Neural progenitor cell (in vitro differentiated cells): ENCODE measurements at regions not wholly inside any gene's neighbourhood (a gene's known extent, or its start where the extent isn't known, plus 50 kb on each side); places are given as distances from the start of the nearest gene placed in this dataset.
"Not testable (repeated sequence)": the region's sequence is repeated elsewhere in the genome, so short reads cannot be mapped to it uniquely, and the experiment has no call there.

Source experiments
- DNase-seq: peaks from one replicate; pipeline ENCODE4 v3.0.0-alpha.2; 2016; ENCODE audit warnings: low spot score
- H2AFZ ChIP-seq: fragments of 200-600 bp; sonication (generic); replicated peaks from 2 replicates; pipeline ENCODE4 v1.6.1; 2016; ENCODE audit warnings: antibody characterized with exemption
- H3F3A ChIP-seq: fragments of 200-600 bp; sonication (generic); 2 replicates; pipeline ENCODE4 v1.6.1; 2016; ENCODE audit warnings: antibody characterized with exemption, low read depth
- H3K27ac ChIP-seq: fragments of 200-600 bp; sonication (generic); 2 replicates; pipeline ENCODE4 v1.5.1; 2016; ENCODE audit warnings: mild to moderate bottlenecking
- H3K27me3 ChIP-seq: fragments of 200-600 bp; sonication (generic); 2 replicates; pipeline ENCODE4 v1.6.1; 2016; ENCODE audit warnings: mild to moderate bottlenecking, moderate library complexity
- H3K36me3 ChIP-seq: fragments of 200-600 bp; sonication (generic); 2 replicates; pipeline ENCODE4 v1.5.1; 2016
- H3K4me1 ChIP-seq: fragments of 200-600 bp; sonication (generic); 2 replicates; pipeline ENCODE4 v1.6.1; 2016; ENCODE audit warnings: mixed run types
- H3K4me2 ChIP-seq: fragments of 200-600 bp; sonication (generic); 2 replicates; pipeline ENCODE4 v1.6.1; 2016
- H3K4me3 ChIP-seq: fragments of 200-600 bp; sonication (generic); 2 replicates; pipeline ENCODE4 v1.5.1; 2016
- H3K79me2 ChIP-seq: fragments of 200-600 bp; sonication (generic); 2 replicates; pipeline ENCODE4 v1.6.1; 2016; ENCODE audit warnings: low read depth
- H3K9ac ChIP-seq: fragments of 200-600 bp; sonication (generic); 2 replicates; pipeline ENCODE4 v1.6.1; 2016
- H3K9me3 ChIP-seq: fragments of 200-600 bp; sonication (generic); 2 replicates; pipeline ENCODE4 v1.5.1; 2016; ENCODE audit warnings: low read depth
- H4K20me1 ChIP-seq: fragments of 200-600 bp; sonication (generic); 2 replicates; pipeline ENCODE4 v1.6.1; 2016; ENCODE audit warnings: low read depth
- H3K27ac Mint-ChIP-seq: 3 replicates; pipeline ENCODE4 v1.8.0; 2021; ENCODE audit warnings: mixed read lengths
- H3K27me3 Mint-ChIP-seq: 2 replicates; pipeline ENCODE4 v1.8.0; 2022; ENCODE audit warnings: low read depth, mild to moderate bottlenecking, inconsistent platforms, moderate library complexity, mixed read lengths; ENCODE audit not compliant: insufficient read depth
- H3K36me3 Mint-ChIP-seq: 3 replicates; pipeline ENCODE4 v1.8.0; 2021; ENCODE audit warnings: mixed read lengths
- H3K4me1 Mint-ChIP-seq: 3 replicates; pipeline ENCODE4 v1.8.0; 2021; ENCODE audit warnings: mixed read lengths
- H3K4me3 Mint-ChIP-seq: 3 replicates; pipeline ENCODE4 v1.8.0; 2021; ENCODE audit warnings: mild to moderate bottlenecking, moderate library complexity, mixed read lengths
- H3K9me3 Mint-ChIP-seq: 3 replicates; pipeline ENCODE4 v1.8.0; 2020; ENCODE audit warnings: mixed read lengths
- EZH2 ChIP-seq: fragments of 200-600 bp; sonication (generic); IDR thresholded peaks from 2 replicates; pipeline ENCODE4 v1.6.1; 2017; ENCODE audit warnings: antibody characterized with exemption, mild to moderate bottlenecking, moderate library complexity
- EZH2phosphoT487 ChIP-seq: fragments of 200-600 bp; sonication (generic); IDR thresholded peaks from 2 replicates; pipeline ENCODE4 v1.6.1; 2017; ENCODE audit warnings: antibody characterized with exemption
- TF ChIP-seq, protein P1 (sequence below): fragments of 200-600 bp; sonication (generic); IDR thresholded peaks from 2 replicates; pipeline ENCODE4 v1.5.1; 2017; ENCODE audit warnings: antibody characterized with exemption, mild to moderate bottlenecking

DNA sequence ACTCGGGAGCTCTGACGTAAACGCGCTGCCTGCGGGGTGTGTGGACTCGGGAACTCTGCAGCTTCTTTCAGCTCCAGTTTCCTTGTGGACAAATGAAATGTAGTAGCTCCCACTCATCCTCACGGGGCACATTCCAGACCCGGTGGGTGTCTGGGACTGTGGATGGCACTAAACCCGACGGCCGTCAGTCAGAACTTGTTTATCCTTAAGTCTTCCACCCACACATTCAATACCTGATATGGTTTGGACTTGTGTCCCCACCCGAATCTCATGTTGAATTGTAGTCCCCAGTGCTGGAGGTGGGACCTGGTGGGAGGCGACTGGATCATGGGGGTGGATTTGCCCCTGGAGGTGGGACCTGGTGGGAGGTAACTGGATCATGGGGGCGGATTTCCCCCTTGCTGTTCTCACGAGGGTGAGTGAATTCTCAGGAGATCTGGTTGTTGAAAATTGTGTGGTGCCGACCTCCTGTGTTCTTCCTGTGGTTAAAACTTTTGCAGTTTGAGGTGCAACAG, 81.2 kb upstream of the SNTG2 start:
- Histone ChIP-seq H3K4me3 (no peak overlapping the region), H3K36me3 (no peaks in the 10 kb centered on the region), H3K9ac (no peak overlapping the region), H3K27me3 (no peaks in the 10 kb centered on the region), H2AFZ (no peak overlapping the region), H3K9me3 (no peaks in the 10 kb centered on the region), H3K79me2 (no peaks in the 10 kb centered on the region), H3K4me2 (no peak overlapping the region), H4K20me1 (no peaks in the 10 kb centered on the region), H3K4me1 (peaks cover 4% of the 10 kb centered on the region), H3F3A (no peaks in the 10 kb centered on the region), H3K27ac (no peak overlapping the region)
- Mint-ChIP-seq H3K4me3 (no peak overlapping the region), H3K9me3 (no peaks in the 10 kb centered on the region), H3K27ac (no peak overlapping the region), H3K4me1 (peaks cover 33% of the 10 kb centered on the region), H3K36me3 (no peaks in the 10 kb centered on the region), H3K27me3 (peaks cover 10% of the 10 kb centered on the region)
- TF ChIP-seq EZH2phosphoT487 (no peak), EZH2 (no peak)
- TF ChIP-seq, protein P1, sequence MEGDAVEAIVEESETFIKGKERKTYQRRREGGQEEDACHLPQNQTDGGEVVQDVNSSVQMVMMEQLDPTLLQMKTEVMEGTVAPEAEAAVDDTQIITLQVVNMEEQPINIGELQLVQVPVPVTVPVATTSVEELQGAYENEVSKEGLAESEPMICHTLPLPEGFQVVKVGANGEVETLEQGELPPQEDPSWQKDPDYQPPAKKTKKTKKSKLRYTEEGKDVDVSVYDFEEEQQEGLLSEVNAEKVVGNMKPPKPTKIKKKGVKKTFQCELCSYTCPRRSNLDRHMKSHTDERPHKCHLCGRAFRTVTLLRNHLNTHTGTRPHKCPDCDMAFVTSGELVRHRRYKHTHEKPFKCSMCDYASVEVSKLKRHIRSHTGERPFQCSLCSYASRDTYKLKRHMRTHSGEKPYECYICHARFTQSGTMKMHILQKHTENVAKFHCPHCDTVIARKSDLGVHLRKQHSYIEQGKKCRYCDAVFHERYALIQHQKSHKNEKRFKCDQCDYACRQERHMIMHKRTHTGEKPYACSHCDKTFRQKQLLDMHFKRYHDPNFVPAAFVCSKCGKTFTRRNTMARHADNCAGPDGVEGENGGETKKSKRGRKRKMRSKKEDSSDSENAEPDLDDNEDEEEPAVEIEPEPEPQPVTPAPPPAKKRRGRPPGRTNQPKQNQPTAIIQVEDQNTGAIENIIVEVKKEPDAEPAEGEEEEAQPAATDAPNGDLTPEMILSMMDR, result no peak
- DNase-seq, result no peak

DNA sequence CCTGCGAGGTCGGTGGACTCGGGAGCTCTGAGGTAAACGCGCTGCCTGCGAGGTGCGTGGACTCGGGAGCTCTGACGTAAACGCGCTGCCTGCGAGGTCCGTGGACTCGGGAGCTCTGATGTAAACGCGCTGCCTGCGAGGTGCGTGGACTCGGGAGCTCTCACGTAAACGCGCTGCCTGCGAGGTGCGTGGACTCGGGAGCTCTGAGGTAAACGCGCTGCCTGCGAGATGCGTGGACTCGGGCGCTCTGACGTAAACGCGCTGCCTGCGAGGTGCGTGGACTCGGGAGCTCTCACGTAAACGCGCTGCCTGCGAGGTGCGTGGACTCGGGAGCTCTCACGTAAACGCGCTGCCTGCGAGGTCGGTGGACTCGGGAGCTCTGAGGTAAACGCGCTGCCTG, 81.8 kb upstream of the SNTG2 start:
- H3F3A ChIP-seq, H3K4me3 ChIP-seq, H3K9me3 ChIP-seq, H4K20me1 ChIP-seq, H3K4me2 ChIP-seq, H3K4me1 ChIP-seq, DNase-seq, H3K9ac ChIP-seq, H3K36me3 Mint-ChIP-seq, H3K27ac ChIP-seq, H3K79me2 ChIP-seq, H3K27ac Mint-ChIP-seq, H3K36me3 ChIP-seq, H3K9me3 Mint-ChIP-seq, H3K27me3 ChIP-seq, H3K4me3 Mint-ChIP-seq, H2AFZ ChIP-seq: not testable (repeated sequence)
- Mint-ChIP-seq H3K27me3 (peaks cover 10% of the 10 kb centered on the region), H3K4me1 (peaks cover 33% of the 10 kb centered on the region)

GRCh38 chr2:867296-867695, 83.4 kb upstream of the SNTG2 start:
- Histone ChIP-seq H3K79me2 (no peaks in the 10 kb centered on the region), H2AFZ (no peak overlapping the region), H3K4me1 (peaks cover 4% of the 10 kb centered on the region), H3K36me3 (no peaks in the 10 kb centered on the region), H3K4me2 (no peak overlapping the region), H3K27me3 (no peaks in the 10 kb centered on the region), H3K27ac (no peak overlapping the region), H3K9me3 (no peaks in the 10 kb centered on the region), H4K20me1 (no peaks in the 10 kb centered on the region), H3F3A (no peaks in the 10 kb centered on the region), H3K9ac (no peak overlapping the region), H3K4me3 (no peak overlapping the region)
- no peak overlapping the region for H3K27ac Mint-ChIP-seq
- DNase-seq, result no peak
- peaks cover 31% of the 10 kb centered on the region for H3K4me1 Mint-ChIP-seq
- TF ChIP-seq EZH2phosphoT487 (no peak), EZH2 (no peak)
- TF ChIP-seq, protein P1, result no peak
- H3K27me3 Mint-ChIP-seq, result peaks cover 16% of the 10 kb centered on the region
- no peaks in the 10 kb centered on the region for H3K36me3 Mint-ChIP-seq
- H3K9me3 Mint-ChIP-seq, result no peaks in the 10 kb centered on the region
- no peak overlapping the region for H3K4me3 Mint-ChIP-seq

DNA sequence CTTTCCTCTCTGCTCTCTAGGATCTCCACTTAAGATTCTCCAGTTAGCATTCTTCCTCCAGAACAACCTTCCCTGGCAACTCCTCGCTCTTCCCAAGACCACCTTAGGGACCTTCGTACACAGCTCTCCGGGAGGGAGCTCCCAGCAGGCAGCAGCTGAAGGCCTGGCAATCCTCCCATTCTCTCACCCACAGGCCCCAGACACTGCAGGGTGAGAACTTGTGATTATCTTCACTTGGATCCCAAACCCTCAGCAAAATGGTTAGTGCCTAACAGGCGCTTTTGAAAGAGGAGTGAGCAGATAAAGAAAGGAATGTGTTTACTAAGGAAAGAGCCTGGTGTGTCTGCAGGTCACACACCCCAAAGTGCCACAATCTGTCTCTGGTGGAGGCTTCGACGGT, 83.8 kb upstream of the SNTG2 start:
- Mint-ChIP-seq H3K27me3 (peaks cover 17% of the 10 kb centered on the region), H3K36me3 (no peaks in the 10 kb centered on the region), H3K9me3 (no peaks in the 10 kb centered on the region), H3K27ac (no peak overlapping the region), H3K4me3 (no peak overlapping the region), H3K4me1 (peaks cover 33% of the 10 kb centered on the region)
- no peak overlapping the region for H2AFZ ChIP-seq
- no peak overlapping the region for H3K4me2 ChIP-seq
- H3F3A ChIP-seq, result no peaks in the 10 kb centered on the region
- H4K20me1 ChIP-seq, result no peaks in the 10 kb centered on the region
- no peak overlapping the region for H3K4me3 ChIP-seq
- no peak overlapping the region for H3K9ac ChIP-seq
- no peaks in the 10 kb centered on the region for H3K36me3 ChIP-seq
- H3K4me1 ChIP-seq, result peaks cover 4% of the 10 kb centered on the region
- DNase-seq, result no peak
- no peaks in the 10 kb centered on the region for H3K79me2 ChIP-seq
- TF ChIP-seq EZH2phosphoT487 (no peak), EZH2 (no peak)
- TF ChIP-seq, protein P1, result no peak
- no peaks in the 10 kb centered on the region for H3K9me3 ChIP-seq
- H3K27me3 ChIP-seq, result no peaks in the 10 kb centered on the region
- no peak overlapping the region for H3K27ac ChIP-seq
